ENCODE measurements at regions not wholly inside any gene's neighbourhood (a gene's known extent, or its start where the extent isn't known, plus 50 kb on each side); places are given as distances from the start of the nearest gene placed in this dataset.

GRCh38 chr7:131104596-131105293 is 222.9 kb upstream of the MKLN1 start:
- Histone ChIP-seq H3K4me3 (ENCODE audit: low read depth, low read length) (no peak overlapping the region; the same call in 1 of the 2 replicates), H3K9me3 (no peaks in the 10 kb centered on the region), H3K27me3 (replicated peaks; ENCODE audit: control insufficient read depth, insufficient read depth, low read length) (no peaks in the 10 kb centered on the region), H3K36me3 (ENCODE audit: control insufficient read depth, insufficient read depth, low read length) (no peaks in the 10 kb centered on the region), H3K4me1 (peaks cover 9% of the 10 kb centered on the region)
- intact Hi-C loops (cut with micrococcal nuclease; ENCODE audit: unreplicated experiment), result loop anchor here (5.0 to 10.0 kb wide), 3 partner anchors 37 to 320 kb away; partner anchors contain the start of gene MKLN1
- POLR2A ChIA-PET, result no interaction called here
- BruUV-seq (replicated peaks), result no TSS peak
- H3K4me3 Mint-ChIP-seq (ENCODE audit: unreplicated experiment), result peak overlapping the region; percentile 79
- DNase-seq, result no peak
- peaks cover 7% of the 10 kb centered on the region for H3K4me1 Mint-ChIP-seq (ENCODE audit: low read depth, unreplicated experiment)
- peaks cover 6% of the 10 kb centered on the region for H3K36me3 Mint-ChIP-seq (ENCODE audit: insufficient read depth, unreplicated experiment)
- H3K27ac Mint-ChIP-seq (ENCODE audit: unreplicated experiment), result no peak overlapping the region
- CTCF ChIA-PET, result no interaction called here
- peaks cover 7% of the 10 kb centered on the region for H3K27me3 Mint-ChIP-seq (ENCODE audit: insufficient read depth, unreplicated experiment)
- TF ChIP-seq CTCF (IDR thresholded peaks at IDR 0.05; ENCODE audit: insufficient read depth in 1 of 2, low read depth in 1 of 2, low read length in 1 of 2, severe bottlenecking in 1 of 2, unreplicated experiment in 1 of 2), result no peak
- no peaks in the 10 kb centered on the region for H3K9me3 Mint-ChIP-seq (ENCODE audit: unreplicated experiment)

GRCh38 chr7:131105294-131105798 is 222.3 kb upstream of the MKLN1 start:
- Mint-ChIP-seq H3K27ac (ENCODE audit: unreplicated experiment) (no peak overlapping the region), H3K4me1 (ENCODE audit: low read depth, unreplicated experiment) (peaks cover 9% of the 10 kb centered on the region), H3K36me3 (ENCODE audit: insufficient read depth, unreplicated experiment) (peaks cover 6% of the 10 kb centered on the region), H3K4me3 (ENCODE audit: unreplicated experiment) (peak overlapping the region; percentile 79), H3K27me3 (ENCODE audit: insufficient read depth, unreplicated experiment) (peaks cover 7% of the 10 kb centered on the region), H3K9me3 (ENCODE audit: unreplicated experiment) (no peaks in the 10 kb centered on the region)
- ChIA-PET CTCF (interaction anchor here (1.1 kb wide), 1 partner anchor 198 kb away, joined by 3 read pairs; no protein-coding TSS in a partner anchor), POLR2A (no interaction called here)
- Histone ChIP-seq H3K36me3 (ENCODE audit: control insufficient read depth, insufficient read depth, low read length) (no peaks in the 10 kb centered on the region), H3K4me3 (ENCODE audit: low read depth, low read length) (peak overlapping the region; percentile 58), H3K9me3 (no peaks in the 10 kb centered on the region), H3K4me1 (peaks cover 10% of the 10 kb centered on the region), H3K27me3 (replicated peaks; ENCODE audit: control insufficient read depth, insufficient read depth, low read length) (0 out of 2 replicates have a peak, but pooled peaks cover under 1% of the 10 kb centered on the region)
- TF ChIP-seq CTCF (IDR thresholded peaks at IDR 0.05; ENCODE audit: insufficient read depth in 1 of 2, low read depth in 1 of 2, low read length in 1 of 2, severe bottlenecking in 1 of 2, unreplicated experiment in 1 of 2), result no peak
- DNase-seq, result peak in 1 of 2 experiments; percentile 62
- intact Hi-C loops (cut with micrococcal nuclease; ENCODE audit: unreplicated experiment), result loop anchor here (5.0 to 10.0 kb wide), 3 partner anchors 38 to 319 kb away; partner anchors contain the start of gene MKLN1
- BruUV-seq (replicated peaks), result no TSS peak

GRCh38 chr7:131105799-131106680 is 221.6 kb upstream of the MKLN1 start:
- H3K9me3 Mint-ChIP-seq (ENCODE audit: unreplicated experiment), result no peaks in the 10 kb centered on the region
- Histone ChIP-seq H3K4me3 (ENCODE audit: low read depth, low read length) (peak overlapping the region; percentile 73), H3K36me3 (ENCODE audit: control insufficient read depth, insufficient read depth, low read length) (no peaks in the 10 kb centered on the region), H3K4me1 (peaks cover 17% of the 10 kb centered on the region), H3K9me3 (no peaks in the 10 kb centered on the region), H3K27me3 (replicated peaks; ENCODE audit: control insufficient read depth, insufficient read depth, low read length) (0 out of 2 replicates have a peak, but pooled peaks cover 1% of the 10 kb centered on the region)
- H3K27ac Mint-ChIP-seq (ENCODE audit: unreplicated experiment), result peak overlapping the region; percentile 87
- peak overlapping the region; percentile 79 for H3K4me3 Mint-ChIP-seq (ENCODE audit: unreplicated experiment)
- H3K27me3 Mint-ChIP-seq (ENCODE audit: insufficient read depth, unreplicated experiment), result peaks cover 7% of the 10 kb centered on the region
- CTCF ChIA-PET, result interaction anchor here (0.7 to 1.6 kb wide), 7 partner anchors 12 to 388 kb away, joined by 3 to 7 read pairs (median 4); no protein-coding TSS in a partner anchor
- POLR2A ChIA-PET, result interaction anchor here (0.6 kb wide), 1 partner anchor 598 kb away, joined by 3 read pairs; no protein-coding TSS in a partner anchor
- DNase-seq, result peak; percentile 65 to 77
- peaks cover 15% of the 10 kb centered on the region for H3K4me1 Mint-ChIP-seq (ENCODE audit: low read depth, unreplicated experiment)
- intact Hi-C loops (cut with micrococcal nuclease; ENCODE audit: unreplicated experiment), result loop anchor here (5.0 to 10.0 kb wide), 3 partner anchors 39 to 319 kb away; partner anchors contain the start of gene MKLN1
- TF ChIP-seq CTCF (IDR thresholded peaks at IDR 0.05; ENCODE audit: insufficient read depth in 1 of 2, low read depth in 1 of 2, low read length in 1 of 2, severe bottlenecking in 1 of 2, unreplicated experiment in 1 of 2), result no peak
- peaks cover 6% of the 10 kb centered on the region for H3K36me3 Mint-ChIP-seq (ENCODE audit: insufficient read depth, unreplicated experiment)
- BruUV-seq (replicated peaks), result no TSS peak
